ENCODE measurements at regions not wholly inside any gene's neighbourhood (a gene's known extent, or its start where the extent isn't known, plus 50 kb on each side); places are given as distances from the start of the nearest gene placed in this dataset.

DNA sequence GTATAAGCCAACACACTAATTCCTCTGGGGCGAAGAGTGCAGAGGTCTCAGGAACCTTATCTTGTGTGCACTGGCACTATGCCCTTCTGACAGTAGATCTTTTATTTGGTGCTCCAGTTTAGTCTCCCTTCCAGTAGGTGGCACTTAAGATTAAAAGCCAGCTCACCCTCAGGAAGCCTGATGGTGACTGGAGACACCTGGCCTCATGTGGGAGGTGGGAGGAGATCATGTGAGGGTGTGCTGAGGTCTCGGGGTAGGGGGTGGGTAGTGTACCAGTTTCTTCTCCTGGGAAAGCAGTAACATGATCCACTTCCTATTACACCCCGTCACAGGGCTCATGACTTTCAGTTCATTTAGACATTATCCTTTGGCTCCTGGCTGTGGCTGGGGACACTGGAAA, 654.9 kb downstream of the ADCYAP1 start:
- Histone ChIP-seq H3K4me1 (no peaks in the 10 kb centered on the region), H3K9me3 (no peaks in the 10 kb centered on the region), H3K36me3 (no peaks in the 10 kb centered on the region), H3K4me3 (no peak overlapping the region), H3K27ac (no peak overlapping the region), H3K27me3 (no peaks in the 10 kb centered on the region)
- TF ChIP-seq POLR2AphosphoS5 (IDR thresholded peaks at IDR 0.05): no peak
- TF ChIP-seq, protein P1, sequence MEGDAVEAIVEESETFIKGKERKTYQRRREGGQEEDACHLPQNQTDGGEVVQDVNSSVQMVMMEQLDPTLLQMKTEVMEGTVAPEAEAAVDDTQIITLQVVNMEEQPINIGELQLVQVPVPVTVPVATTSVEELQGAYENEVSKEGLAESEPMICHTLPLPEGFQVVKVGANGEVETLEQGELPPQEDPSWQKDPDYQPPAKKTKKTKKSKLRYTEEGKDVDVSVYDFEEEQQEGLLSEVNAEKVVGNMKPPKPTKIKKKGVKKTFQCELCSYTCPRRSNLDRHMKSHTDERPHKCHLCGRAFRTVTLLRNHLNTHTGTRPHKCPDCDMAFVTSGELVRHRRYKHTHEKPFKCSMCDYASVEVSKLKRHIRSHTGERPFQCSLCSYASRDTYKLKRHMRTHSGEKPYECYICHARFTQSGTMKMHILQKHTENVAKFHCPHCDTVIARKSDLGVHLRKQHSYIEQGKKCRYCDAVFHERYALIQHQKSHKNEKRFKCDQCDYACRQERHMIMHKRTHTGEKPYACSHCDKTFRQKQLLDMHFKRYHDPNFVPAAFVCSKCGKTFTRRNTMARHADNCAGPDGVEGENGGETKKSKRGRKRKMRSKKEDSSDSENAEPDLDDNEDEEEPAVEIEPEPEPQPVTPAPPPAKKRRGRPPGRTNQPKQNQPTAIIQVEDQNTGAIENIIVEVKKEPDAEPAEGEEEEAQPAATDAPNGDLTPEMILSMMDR (IDR thresholded peaks at IDR 0.05): no peak
- no peak for TF ChIP-seq EP300 (IDR thresholded peaks at IDR 0.05)
- no peak for TF ChIP-seq POLR2A (IDR thresholded peaks at IDR 0.05)
- intact Hi-C loops (cut with DNase I): no loop called here
- DNase-seq: no peak
- 51 to 57% methylated on average over 3 of the region's 3 CpGs for WGBS, 2 donors

DNA sequence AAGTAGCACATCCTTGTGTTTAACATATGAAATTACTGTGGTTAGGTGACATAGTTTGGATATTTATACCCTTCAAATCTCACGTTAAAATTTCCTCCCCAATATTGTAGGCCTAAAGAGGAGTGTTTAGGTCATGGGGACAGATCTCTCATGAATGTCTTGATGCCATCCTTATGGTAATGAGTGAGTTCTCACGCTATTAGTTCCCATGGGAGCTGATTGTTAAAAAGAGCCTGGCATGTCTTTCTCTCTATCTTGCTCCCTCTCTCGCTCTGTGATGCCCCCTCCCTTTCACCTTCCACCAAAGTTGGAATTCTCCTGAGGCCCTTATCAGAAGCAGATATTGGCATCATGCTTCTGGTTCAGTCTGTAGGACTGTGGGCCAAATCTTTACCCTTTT, 660.1 kb downstream of the ADCYAP1 start:
- Histone ChIP-seq H3K36me3 (no peaks in the 10 kb centered on the region), H3K27ac (no peak overlapping the region), H3K27me3 (no peaks in the 10 kb centered on the region), H3K4me1 (no peaks in the 10 kb centered on the region), H3K4me3 (no peak overlapping the region), H3K9me3 (no peaks in the 10 kb centered on the region)
- DNase-seq: no peak
- TF ChIP-seq POLR2AphosphoS5 (IDR thresholded peaks at IDR 0.05) (no peak), POLR2A (IDR thresholded peaks at IDR 0.05) (no peak), EP300 (IDR thresholded peaks at IDR 0.05) (no peak)
- TF ChIP-seq, protein P1 (IDR thresholded peaks at IDR 0.05): no peak
- WGBS, 2 donors: 70 to 72% methylated on average over 3 of the region's 3 CpGs
- intact Hi-C loops (cut with DNase I): no loop called here

DNA sequence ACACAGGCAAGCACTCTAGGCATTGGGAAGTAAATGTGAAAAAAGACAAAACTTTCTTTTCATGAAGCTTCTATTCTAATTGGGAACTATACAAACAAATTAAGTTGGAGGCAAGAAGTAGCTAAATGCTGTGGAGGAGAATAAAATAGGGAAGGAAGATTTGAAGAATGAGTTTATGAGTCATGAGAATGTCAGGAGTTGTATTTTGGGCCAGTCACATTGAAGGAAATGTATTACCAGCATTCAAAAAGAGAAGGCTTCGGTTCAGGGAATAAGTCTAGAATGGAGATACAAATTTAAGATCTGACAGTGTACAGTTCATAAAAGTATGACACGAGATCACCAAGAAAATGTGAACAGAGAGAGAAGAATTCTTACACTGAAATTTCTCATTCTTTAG, 666.5 kb downstream of the ADCYAP1 start:
- Histone ChIP-seq H3K9me3 (no peaks in the 10 kb centered on the region), H3K4me3 (no peak overlapping the region), H3K4me1 (no peaks in the 10 kb centered on the region), H3K27me3 (no peaks in the 10 kb centered on the region), H3K27ac (no peak overlapping the region), H3K36me3 (no peaks in the 10 kb centered on the region)
- intact Hi-C loops (cut with DNase I): no loop called here
- 67 to 75% methylated on average over 2 of the region's 2 CpGs for WGBS, 2 donors
- TF ChIP-seq, protein P1 (IDR thresholded peaks at IDR 0.05): no peak
- no peak for TF ChIP-seq POLR2AphosphoS5 (IDR thresholded peaks at IDR 0.05)
- TF ChIP-seq EP300 (IDR thresholded peaks at IDR 0.05): no peak
- no peak for TF ChIP-seq POLR2A (IDR thresholded peaks at IDR 0.05)
- no peak for DNase-seq

DNA sequence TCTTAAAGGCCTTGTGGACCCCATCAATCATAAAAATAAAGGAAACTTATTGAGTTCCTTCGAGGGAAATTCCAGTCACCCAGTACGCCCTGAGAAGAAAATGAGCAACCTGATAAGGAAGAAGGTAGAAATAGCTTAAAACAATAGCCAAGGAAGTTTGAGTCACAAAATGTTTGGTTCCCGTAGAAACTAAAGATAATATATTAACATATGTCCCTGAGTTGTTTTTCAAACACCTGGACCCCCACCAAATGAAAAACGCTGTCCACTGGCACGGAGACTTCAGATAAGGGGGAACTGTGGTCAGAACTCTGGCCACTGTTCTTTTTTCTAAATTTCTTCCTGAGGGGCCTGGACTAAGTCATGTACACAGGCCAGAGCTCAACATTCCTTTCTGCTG, 669.1 kb downstream of the ADCYAP1 start:
- H3K27me3 ChIP-seq: no peaks in the 10 kb centered on the region
- TF ChIP-seq, protein P1 (IDR thresholded peaks at IDR 0.05): no peak
- no peak for TF ChIP-seq POLR2A (IDR thresholded peaks at IDR 0.05)
- TF ChIP-seq POLR2AphosphoS5 (IDR thresholded peaks at IDR 0.05): no peak
- no peak for TF ChIP-seq EP300 (IDR thresholded peaks at IDR 0.05)
- intact Hi-C loops (cut with DNase I): no loop called here
- no peaks in the 10 kb centered on the region for H3K4me1 ChIP-seq
- H3K4me3 ChIP-seq: no peak overlapping the region
- H3K9me3 ChIP-seq: no peaks in the 10 kb centered on the region
- H3K27ac ChIP-seq: no peak overlapping the region
- no peak for DNase-seq
- H3K36me3 ChIP-seq: no peaks in the 10 kb centered on the region
- 73 to 77% methylated on average over 5 of the region's 5 CpGs for WGBS, 2 donors

DNA sequence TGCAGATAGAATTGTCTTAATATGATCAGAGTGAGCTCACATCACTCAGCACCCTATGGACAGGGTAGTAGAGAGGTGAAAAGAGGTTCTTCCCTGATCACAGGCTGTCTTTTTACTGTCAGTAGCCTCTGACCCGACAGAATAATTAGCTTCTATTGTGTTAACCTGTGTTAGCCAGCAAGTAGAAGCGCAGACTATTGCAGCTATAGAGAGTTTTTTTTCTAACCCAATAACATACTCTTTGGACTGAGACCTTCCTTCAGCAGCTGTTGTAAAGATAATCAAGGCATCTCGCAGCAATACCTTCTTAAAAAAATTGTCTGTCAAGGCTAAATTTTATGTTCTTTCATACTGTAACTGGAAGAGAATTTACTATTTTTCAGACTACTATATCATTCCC, 670.4 kb downstream of the ADCYAP1 start:
- no peak overlapping the region for H3K4me3 ChIP-seq
- TF ChIP-seq POLR2A (IDR thresholded peaks at IDR 0.05) (no peak), EP300 (IDR thresholded peaks at IDR 0.05) (no peak), POLR2AphosphoS5 (IDR thresholded peaks at IDR 0.05) (no peak)
- TF ChIP-seq, protein P1 (IDR thresholded peaks at IDR 0.05): no peak

More for the DNA sequence above, 670.4 kb downstream of the ADCYAP1 start:
- 23 to 69% methylated on average over 3 of the region's 3 CpGs for WGBS, 2 donors
- Histone ChIP-seq H3K9me3 (no peaks in the 10 kb centered on the region), H3K27ac (no peak overlapping the region), H3K27me3 (no peaks in the 10 kb centered on the region), H3K36me3 (no peaks in the 10 kb centered on the region), H3K4me1 (no peaks in the 10 kb centered on the region)
- DNase-seq: no peak
- intact Hi-C loops (cut with DNase I): no loop called here

All from sigmoid colon (tissue), 6 donors.